HG02981 (cell line): ENCODE measurements at regions not wholly inside any gene's neighbourhood (a gene's known extent, or its start where the extent isn't known, plus 50 kb on each side); places are given as distances from the start of the nearest gene placed in this dataset.
A peak's percentile ranks its signal among the peaks of the same experiment; 100 is the strongest.
"Not testable (repeated sequence)": the region's sequence is repeated elsewhere in the genome, so short reads cannot be mapped to it uniquely, and the experiment has no call there.

Experiments used
- ATAC-seq: cut with Tn5 transposase; IDR thresholded peaks from one replicate; pipeline ENCODE4 v1.9.1; 2021; ENCODE audit warnings: mild to moderate bottlenecking, moderate library complexity; ENCODE audit not compliant: unreplicated experiment

GRCh38 chr13:97772466-97772865, 181.0 kb upstream of the IPO5 start:
- ATAC-seq, result not testable (repeated sequence)

- ATAC-seq, result not testable (repeated sequence)
These were observed 178.9 kb upstream of the IPO5 start for GRCh38 chr13:97774391-97775100.

- ATAC-seq, result no peak
These were observed 173.0 kb upstream of the IPO5 start for GRCh38 chr13:97780486-97780885.

- no peak for ATAC-seq
These were observed 171.6 kb upstream of the IPO5 start for GRCh38 chr13:97781891-97782305.

- no peak for ATAC-seq
These were observed 167.0 kb upstream of the IPO5 start for GRCh38 chr13:97786510-97786909.

- ATAC-seq, result no peak
These were observed 155.9 kb upstream of the IPO5 start for GRCh38 chr13:97797553-97797952.

- no peak for ATAC-seq
These were observed 155.2 kb upstream of the IPO5 start for GRCh38 chr13:97798171-97798821.

GRCh38 chr13:97798836-97799235, 154.6 kb upstream of the IPO5 start:
- no peak for ATAC-seq

GRCh38 chr13:97802213-97802612, 151.3 kb upstream of the IPO5 start:
- ATAC-seq, result no peak

- ATAC-seq, result no peak
These were observed 143.9 kb upstream of the IPO5 start for GRCh38 chr13:97809576-97809975.

- ATAC-seq, result no peak
These were observed 143.3 kb upstream of the IPO5 start for GRCh38 chr13:97810152-97810551.

- ATAC-seq, result no peak
These were observed 131.1 kb upstream of the IPO5 start for GRCh38 chr13:97822377-97822776.

- ATAC-seq, result no peak
These were observed 127.0 kb upstream of the IPO5 start for GRCh38 chr13:97826421-97827012.

- no peak for ATAC-seq
These were observed 119.2 kb upstream of the IPO5 start for GRCh38 chr13:97834250-97834649.

- no peak for ATAC-seq
These were observed 110.3 kb upstream of the IPO5 start for GRCh38 chr13:97843189-97843588.

GRCh38 chr13:97844151-97844550, 109.3 kb upstream of the IPO5 start:
- no peak for ATAC-seq

- no peak for ATAC-seq
These were observed 104.6 kb upstream of the IPO5 start for GRCh38 chr13:97848886-97849285.

GRCh38 chr13:97849305-97849704, 104.2 kb upstream of the IPO5 start:
- peak; percentile 94 for ATAC-seq

GRCh38 chr13:97851269-97851668, 102.2 kb upstream of the IPO5 start:
- ATAC-seq, result no peak

GRCh38 chr13:97852181-97852874, 101.1 kb upstream of the IPO5 start:
- no peak for ATAC-seq

GRCh38 chr13:97853550-97853949, 99.9 kb upstream of the IPO5 start:
- no peak for ATAC-seq
